Upper lobe of left lung (tissue), 4 donors: ENCODE measurements at regions not wholly inside any gene's neighbourhood (a gene's known extent, or its start where the extent isn't known, plus 50 kb on each side); places are given as distances from the start of the nearest gene placed in this dataset.

ENCODE experiments used
- POLR2A ChIP-seq, 4 donors: fragments of 450-650 bp; IDR thresholded peaks; one replicate each; pipeline ENCODE4 v1.5.1; 2016 to 2017; ENCODE audit warnings: antibody characterized with exemption in 4 of 4, mild to moderate bottlenecking in 2 of 4
- POLR2AphosphoS5 ChIP-seq, 2 donors: sonication (generic); formaldehyde crosslinking; IDR thresholded peaks; one replicate each; pipeline ENCODE4 v1.5.1; 2017; ENCODE audit warnings: antibody characterized with exemption in 2 of 2
- TF ChIP-seq, protein P1 (sequence below), 6 experiments: fragments of 450-650 bp in 4 of 6; fragments of 200-600 bp in 2 of 6; sonication (generic) in 2 of 6; IDR thresholded peaks; one replicate each; pipeline ENCODE4 v1.5.1; 2016 to 2019; ENCODE audit warnings: antibody characterized with exemption in 6 of 6

DNA sequence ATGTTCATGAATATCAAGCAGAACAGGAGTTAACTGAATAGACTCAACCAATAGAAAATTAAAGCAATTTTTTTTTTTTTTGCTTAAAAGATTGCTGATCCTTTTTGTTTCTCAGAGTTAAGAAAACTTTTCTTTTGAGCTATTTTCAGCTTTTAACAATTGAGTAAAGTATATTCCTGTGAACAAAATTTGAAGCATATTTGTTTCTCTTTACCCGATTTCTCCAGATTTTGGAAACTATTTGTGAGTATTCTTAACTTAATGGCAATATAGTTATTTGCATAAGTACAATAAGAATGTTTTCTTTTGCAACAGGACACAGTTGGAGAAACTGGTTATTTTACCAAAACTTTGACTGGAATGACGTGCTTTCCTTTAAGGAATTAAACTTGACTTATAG, 53.4 kb upstream of the C15orf39 start:
- TF ChIP-seq POLR2A (IDR thresholded peaks at IDR 0.05) (no peak), POLR2AphosphoS5 (IDR thresholded peaks at IDR 0.05) (no peak)
- TF ChIP-seq, protein P1, sequence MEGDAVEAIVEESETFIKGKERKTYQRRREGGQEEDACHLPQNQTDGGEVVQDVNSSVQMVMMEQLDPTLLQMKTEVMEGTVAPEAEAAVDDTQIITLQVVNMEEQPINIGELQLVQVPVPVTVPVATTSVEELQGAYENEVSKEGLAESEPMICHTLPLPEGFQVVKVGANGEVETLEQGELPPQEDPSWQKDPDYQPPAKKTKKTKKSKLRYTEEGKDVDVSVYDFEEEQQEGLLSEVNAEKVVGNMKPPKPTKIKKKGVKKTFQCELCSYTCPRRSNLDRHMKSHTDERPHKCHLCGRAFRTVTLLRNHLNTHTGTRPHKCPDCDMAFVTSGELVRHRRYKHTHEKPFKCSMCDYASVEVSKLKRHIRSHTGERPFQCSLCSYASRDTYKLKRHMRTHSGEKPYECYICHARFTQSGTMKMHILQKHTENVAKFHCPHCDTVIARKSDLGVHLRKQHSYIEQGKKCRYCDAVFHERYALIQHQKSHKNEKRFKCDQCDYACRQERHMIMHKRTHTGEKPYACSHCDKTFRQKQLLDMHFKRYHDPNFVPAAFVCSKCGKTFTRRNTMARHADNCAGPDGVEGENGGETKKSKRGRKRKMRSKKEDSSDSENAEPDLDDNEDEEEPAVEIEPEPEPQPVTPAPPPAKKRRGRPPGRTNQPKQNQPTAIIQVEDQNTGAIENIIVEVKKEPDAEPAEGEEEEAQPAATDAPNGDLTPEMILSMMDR (IDR thresholded peaks at IDR 0.05) = no peak
